ENCODE measurements at regions not wholly inside any gene's neighbourhood (a gene's known extent, or its start where the extent isn't known, plus 50 kb on each side); places are given as distances from the start of the nearest gene placed in this dataset.
A peak's percentile ranks its signal among the peaks of the same experiment; 100 is the strongest.

DNA sequence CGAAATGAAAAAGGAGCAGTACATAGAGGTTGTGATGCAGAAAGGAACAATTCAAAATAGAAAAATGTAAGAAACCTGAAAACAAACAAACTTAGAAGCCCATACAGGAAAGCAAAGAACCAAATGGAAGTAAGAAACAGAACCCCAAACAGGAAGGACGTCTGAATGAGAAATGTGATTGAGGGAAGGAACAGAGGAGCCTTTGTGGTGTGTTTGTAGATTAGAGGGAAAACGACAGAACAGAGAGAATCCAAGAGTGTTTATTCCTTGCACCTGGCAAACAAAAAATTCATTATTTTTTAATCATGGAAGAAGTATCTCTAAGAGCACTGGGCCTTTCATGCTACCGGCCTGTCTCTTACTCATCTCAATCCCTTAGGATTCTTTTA is 67.8 kb upstream of the ZSWIM6 start:
- DNase-seq = no peak

DNA sequence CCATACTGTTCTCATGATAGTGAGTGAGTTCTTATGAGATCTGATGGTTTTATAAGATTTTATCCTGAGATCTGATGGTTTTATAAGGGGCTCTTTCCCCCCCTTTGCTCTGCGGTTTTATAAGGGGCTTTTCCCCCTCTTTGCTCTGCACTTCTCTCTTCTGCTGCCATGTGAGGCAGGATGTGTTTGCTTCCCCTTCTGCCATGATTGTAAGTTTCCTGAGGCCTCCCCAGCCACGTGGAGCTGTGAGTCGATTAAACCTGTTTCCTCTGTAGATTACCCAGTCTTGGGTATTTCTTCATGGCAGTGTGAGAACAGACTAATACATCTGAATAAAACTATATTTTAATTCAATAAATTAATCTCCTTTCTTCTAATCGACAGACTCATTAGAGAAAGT is 64.9 kb upstream of the ZSWIM6 start:
- no peak for DNase-seq

DNA sequence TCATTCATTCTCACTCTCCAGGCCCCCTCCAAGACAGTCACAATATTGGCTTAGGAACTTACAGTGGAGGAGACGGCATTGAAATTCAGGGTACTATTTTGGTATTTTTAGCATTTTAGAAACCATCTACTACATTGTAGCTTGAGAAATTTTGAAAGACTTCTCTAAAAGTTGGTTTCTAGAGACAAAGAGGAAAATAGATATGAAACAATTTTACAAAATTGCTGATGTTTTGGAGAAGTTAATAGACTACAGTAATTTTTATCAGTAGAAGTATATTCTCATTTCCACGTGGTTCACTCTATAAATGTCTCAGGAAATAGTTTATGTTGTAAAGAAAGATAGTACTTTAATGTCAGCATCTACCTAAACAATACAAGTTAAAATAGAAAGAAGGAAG is 63.2 kb upstream of the ZSWIM6 start:
- no peak for DNase-seq

DNA sequence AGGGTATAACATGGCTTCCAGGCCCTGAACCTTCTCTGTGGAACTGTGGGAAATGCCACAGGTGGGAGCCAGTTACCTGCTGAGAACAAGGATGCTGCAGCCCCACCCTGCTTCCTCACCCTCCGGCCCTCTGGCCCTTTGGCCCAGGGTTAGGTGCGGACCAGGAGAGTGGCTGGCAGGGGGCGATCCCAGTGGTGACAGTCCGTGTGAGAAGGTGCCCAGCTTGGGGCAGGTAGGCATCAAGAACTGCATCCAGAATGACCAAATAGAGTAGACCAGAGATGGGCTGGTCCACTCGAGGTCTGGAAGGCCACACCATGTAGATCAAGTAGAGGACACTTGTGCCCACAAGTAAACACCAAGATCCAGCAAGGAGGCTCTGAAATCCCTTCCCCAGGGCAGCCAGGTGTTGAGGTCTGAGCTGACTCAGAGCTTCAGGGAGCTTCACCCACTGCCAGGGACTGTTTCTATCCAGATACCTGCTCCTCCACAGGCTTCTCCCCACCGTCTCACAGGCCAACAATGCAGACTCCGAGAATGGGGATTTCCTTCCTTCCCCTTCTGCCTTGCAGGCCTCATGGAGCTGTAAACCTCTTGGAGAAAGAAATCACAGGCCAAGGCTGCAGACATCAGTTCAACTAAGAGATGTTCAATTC is 61.4 kb upstream of the ZSWIM6 start:
- DNase-seq = no peak

DNA sequence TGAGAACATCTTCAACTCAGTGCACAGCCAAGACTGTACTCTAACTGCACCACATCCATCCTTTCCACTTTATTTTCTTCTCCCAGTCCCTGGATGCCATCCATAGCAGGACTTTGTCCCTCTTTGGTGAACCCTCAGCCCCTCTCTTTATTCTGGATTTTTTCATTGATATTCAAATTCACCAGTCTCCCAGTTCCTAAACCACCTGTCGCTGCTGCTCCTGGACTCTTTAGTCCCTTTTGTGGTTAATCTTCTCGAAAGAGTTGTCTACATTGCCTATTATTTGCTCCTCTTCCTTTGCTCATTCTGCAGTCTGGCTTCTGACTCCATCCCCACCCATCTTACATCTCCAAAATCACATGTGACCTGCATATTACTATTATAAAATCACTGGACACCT is 59.4 kb upstream of the ZSWIM6 start:
- DNase-seq = no peak

DNA sequence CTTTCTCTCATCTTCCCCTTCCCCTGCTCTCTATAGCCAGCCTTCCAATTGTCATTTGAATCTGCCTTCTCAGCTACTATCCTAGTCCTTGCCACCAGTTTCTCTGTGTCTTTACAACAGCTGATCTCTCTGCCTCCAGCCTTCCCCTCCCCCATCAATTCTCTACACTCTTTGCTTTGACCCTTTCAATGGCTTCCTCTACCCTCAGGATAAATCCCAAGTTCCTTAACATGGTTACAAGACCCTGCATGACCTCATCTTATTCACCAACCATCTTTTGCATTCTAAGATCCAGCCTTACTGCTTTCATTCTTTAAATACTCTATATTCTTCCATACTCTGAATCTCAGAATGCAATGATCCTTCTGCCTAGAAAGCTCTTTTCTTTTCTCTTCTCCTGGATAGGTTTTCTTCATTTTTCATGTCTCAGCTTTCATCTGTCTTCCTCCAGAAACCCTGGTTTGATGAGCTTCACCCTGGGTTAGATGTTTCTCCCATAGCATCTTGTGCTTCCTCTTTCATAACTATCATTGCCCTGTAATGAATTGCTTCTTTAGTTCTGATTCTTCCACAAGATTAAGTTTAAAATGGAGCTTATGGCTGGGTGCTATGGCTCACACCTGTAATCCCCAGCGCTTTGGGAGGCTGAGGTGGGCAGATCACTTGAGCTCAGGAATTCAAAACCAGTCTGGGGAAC is 58.6 kb upstream of the ZSWIM6 start:
- no peak for DNase-seq

DNA sequence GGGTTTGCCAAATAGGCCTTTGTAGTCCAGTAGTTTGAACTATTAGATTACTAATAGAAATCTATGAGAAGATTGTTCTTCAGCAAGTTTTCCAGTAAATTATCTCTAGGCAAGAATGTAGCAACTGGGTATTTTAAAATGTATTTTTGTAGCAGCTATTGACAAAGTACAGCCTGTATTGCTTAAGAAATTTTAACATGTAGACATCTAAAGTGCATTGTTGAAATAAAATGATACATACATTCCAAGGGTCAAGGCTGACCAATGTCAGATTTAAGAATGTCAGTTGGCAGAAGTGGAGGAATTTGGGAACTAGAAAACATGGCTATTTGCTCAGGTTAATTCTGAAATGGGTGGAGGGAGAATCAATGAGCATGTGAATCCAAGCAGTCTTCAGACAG is 57.5 kb upstream of the ZSWIM6 start:
- no peak for DNase-seq

DNA sequence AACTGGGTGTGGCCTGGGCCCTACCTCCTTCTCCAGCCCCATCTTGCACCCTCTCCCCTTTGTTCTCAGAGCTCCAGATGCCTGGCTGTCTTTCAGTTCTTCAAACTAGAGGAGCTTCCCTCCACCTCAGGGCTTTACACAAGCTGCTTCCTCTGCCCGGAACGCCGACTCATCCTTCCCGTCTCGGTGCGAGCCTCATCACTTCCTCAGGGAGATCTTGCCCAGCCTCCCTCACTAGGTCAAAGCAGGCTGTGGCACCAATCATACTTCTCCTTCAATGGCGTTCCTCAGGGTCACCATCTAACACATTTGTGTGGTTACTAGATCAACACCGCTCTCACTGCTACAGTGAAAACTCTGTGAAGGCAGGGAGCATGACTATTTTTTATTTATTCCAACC is 56.2 kb upstream of the ZSWIM6 start:
- peak; percentile 38 for DNase-seq

DNA sequence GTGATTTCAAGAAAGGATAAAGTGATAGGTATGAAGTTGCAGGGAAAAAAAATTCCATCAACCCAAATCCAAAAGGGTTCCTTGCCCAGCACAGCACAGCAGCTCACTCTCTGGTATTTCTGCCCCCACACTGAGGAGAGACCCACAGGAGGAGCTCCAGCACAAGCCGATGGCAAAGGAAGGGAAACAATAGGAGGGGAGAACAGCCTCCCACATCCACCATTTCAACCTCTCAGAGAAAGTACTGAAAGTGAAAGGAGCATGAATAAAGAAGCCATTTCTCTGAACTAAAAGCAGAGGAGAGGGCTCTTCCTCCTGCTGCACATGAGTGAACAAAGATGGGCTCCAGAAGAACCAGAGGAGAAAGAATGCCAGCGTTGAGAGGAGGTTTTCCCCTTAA is 54.9 kb upstream of the ZSWIM6 start:
- DNase-seq = peak; percentile 7

DNA sequence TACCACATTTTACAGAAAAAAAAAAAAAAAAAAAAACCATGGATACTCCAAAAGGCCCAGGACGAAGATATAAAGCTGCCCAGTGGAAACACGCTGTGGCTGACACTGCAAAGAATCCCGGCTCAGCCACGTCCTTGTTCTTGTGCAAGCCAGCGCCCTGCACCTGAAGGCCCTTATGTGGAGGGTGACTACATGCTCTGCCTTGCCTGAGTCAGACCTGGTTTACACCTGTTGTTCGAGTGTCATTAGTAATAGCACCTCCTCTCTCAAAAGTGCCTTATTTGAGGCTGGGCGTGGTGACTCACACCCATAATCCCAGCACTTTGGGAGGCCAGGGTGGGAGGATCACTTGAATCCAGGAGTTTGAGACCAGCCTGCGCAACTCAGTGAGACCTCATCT is 54.3 kb upstream of the ZSWIM6 start:
- no peak for DNase-seq

DNA sequence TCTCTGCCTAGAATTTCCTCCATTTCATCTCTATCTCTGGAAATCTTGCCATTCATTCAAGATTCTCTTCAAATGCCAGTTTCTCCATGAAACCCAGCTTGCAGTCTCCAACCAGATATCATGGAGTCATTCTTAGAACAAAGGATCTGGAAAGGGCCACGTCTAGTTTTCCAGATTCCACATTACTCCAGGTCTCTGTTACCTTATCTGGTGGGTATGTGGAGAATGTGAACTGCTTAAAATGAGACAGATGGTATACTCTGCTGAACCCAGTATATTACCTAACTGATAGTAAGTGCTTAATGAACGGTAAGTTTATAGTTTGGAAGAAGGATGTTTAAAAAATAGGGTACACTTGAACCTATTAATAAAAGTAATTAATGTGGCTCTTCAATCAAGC is 52.3 kb upstream of the ZSWIM6 start:
- no peak for DNase-seq

DNA sequence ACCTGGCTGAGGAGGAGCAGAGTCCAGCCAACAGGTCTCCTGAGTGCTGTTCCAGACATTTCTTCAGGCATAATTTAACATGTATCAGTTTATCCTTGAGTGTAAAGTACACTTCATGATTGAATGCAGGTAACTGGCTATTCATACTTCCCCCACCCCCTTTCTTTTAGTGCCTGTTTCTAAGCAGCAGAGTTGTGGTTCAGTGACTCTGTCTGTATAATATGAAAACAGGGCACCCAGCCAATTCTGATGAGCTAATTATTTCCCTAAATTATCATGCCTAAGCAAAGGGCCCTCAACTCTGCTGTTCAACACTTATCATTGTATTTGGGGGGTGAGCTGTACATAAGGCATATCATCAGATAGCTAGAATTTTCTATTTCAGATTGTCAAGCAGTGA is 51.9 kb upstream of the ZSWIM6 start:
- DNase-seq = peak; percentile 21

DNA sequence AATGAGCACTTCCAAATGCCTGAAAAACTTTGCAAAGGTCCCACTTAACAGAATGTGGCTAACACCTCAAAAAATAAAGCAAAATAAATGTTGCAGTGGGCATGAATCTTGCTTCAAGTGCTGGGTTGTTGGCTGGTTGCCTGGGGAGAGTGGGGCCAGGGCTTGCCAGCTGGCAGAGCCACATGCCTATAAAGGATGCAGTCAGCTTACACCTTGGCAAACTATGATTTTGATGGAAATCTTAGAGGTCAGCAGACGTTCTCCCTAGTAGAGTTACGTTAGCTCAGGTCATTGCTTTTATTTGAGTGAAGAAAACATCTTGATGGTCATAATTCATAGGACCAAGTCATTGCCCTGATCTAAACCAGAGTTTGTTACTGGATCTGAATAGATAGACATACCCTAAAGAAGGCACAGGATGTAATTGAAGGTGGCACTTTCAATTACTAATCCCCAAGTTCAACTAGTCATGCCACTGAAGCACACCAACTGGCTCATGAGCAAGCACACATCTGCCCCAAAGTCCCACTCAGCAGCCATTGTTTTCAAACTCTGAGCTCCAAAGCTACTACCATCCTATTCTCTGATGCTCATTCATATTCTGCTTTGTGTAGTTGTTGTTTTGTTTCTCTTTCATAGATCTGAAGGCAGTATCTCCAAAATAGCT is 51.2 kb upstream of the ZSWIM6 start:
- no peak for DNase-seq

DNA sequence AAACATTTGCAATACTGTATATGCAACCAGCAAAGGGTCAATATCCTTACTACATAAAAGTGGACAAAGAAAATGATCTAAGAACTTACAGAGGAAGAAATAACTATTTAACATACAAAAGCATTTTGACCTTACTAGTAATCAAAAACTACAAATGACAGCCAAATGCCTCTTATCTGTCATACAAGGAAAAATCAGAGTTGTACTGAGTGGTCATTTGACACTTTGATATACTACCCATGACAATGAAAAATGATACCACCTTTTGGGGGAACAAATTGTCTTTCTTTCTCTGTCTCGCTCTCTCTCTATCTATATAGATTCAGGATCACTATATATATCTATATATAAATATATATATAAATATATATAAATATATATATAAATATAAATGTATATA is 50.4 kb upstream of the ZSWIM6 start:
- no peak for DNase-seq

All from CD4-positive, alpha-beta T cell treated with Interleukin-6 for 4 hours (primary cell).